T-cell (primary cell): ENCODE measurements at regions not wholly inside any gene's neighbourhood (a gene's known extent, or its start where the extent isn't known, plus 50 kb on each side); places are given as distances from the start of the nearest gene placed in this dataset.

Source experiments
- ATAC-seq, 4 experiments: fragments of 200-7000 bp in 3 of 4; fragments of 150-1000 bp in 1 of 4; cut with Tn5 transposase; replicated peaks in 1 of 4; 1 replicate in 3 of 4; 2 replicates in 1 of 4; pipeline ENCODE4 v1.10.0; 2021; ENCODE audit warnings: moderate library complexity in 3 of 4, mild to moderate bottlenecking in 2 of 4, moderate number of reproducible peaks in 1 of 4
- CTCF ChIA-PET, 2 donors: fragments of 300-600 bp; sonication (Branson Sonifier 250); formaldehyde crosslinking; loops; one replicate each; lab custom pipeline; 2022; ENCODE audit warnings: antibody characterized with exemption in 2 of 2; lab: Charles Lee
- POLR2A ChIA-PET, 2 donors: fragments of 300-600 bp; sonication (Branson Sonifier 250); formaldehyde crosslinking; loops; one replicate each; lab custom pipeline; 2022; ENCODE audit warnings: antibody characterized with exemption in 2 of 2; lab: Charles Lee
- DNase-seq, 35 experiments: peaks; one replicate each; pipeline versions ENCODE4 v3.0.0 to v3.0.0-alpha.2; 2013 to 2023
- H3K27ac ChIP-seq: one replicate; pipeline ENCODE4 v1.5.1; 2013; ENCODE audit warnings: low read length
- H3K27me3 ChIP-seq, 2 experiments: replicated peaks in 1 of 2; 1 replicate in 1 of 2; 2 replicates in 1 of 2; pipeline versions ENCODE4 v1.6.1 to v1.7.0; 2013; ENCODE audit warnings: low read length in 1 of 2, mixed read lengths in 1 of 2; ENCODE audit not compliant: control insufficient read depth in 2 of 2, insufficient read depth in 2 of 2; ENCODE audit errors: extremely low read depth in 1 of 2
- H3K36me3 ChIP-seq, 2 donors: 1 replicate in 1 of 2; 2 replicates in 1 of 2; pipeline versions ENCODE4 v1.6.1 to v1.7.0; 2013; ENCODE audit warnings: low read length in 1 of 2; ENCODE audit not compliant: control insufficient read depth in 2 of 2, insufficient read depth in 1 of 2; ENCODE audit errors: extremely low read depth in 1 of 2
- H3K4me1 ChIP-seq, 2 experiments: 1 replicate in 1 of 2; 2 replicates in 1 of 2; pipeline versions ENCODE4 v1.6.1 to v1.7.0; 2013; ENCODE audit warnings: low read length in 2 of 2, mixed read lengths in 1 of 2; ENCODE audit not compliant: insufficient read depth in 2 of 2, control insufficient read depth in 1 of 2; ENCODE audit errors: extremely low read depth in 1 of 2
- H3K4me3 ChIP-seq, 2 donors: 1 replicate in 1 of 2; 2 replicates in 1 of 2; pipeline versions ENCODE4 v1.5.1 to v1.7.0; 2013; ENCODE audit warnings: mild to moderate bottlenecking in 2 of 2, low read length in 1 of 2, moderate library complexity in 1 of 2; ENCODE audit not compliant: control insufficient read depth in 1 of 2; ENCODE audit errors: extremely low read depth in 1 of 2
- H3K9me3 ChIP-seq: 2 replicates; pipeline ENCODE4 v1.7.0; 2013
- H3K27ac Mint-ChIP-seq, 2 donors: one replicate each; pipeline ENCODE4 v1.8.0; 2020 to 2021; ENCODE audit warnings: mild to moderate bottlenecking in 2 of 2, mixed read lengths in 2 of 2
- H3K27me3 Mint-ChIP-seq, 2 donors: one replicate each; pipeline ENCODE4 v1.8.0; 2021 to 2022; ENCODE audit warnings: mixed read lengths in 2 of 2
- H3K36me3 Mint-ChIP-seq: one replicate; pipeline ENCODE4 v1.8.0; 2021; ENCODE audit warnings: mixed read lengths
- H3K4me1 Mint-ChIP-seq, 3 donors: one replicate each; pipeline ENCODE4 v1.8.0; 2020 to 2022; ENCODE audit warnings: mixed read lengths in 3 of 3, mild to moderate bottlenecking in 1 of 3
- H3K4me3 Mint-ChIP-seq, 3 donors: one replicate each; pipeline ENCODE4 v1.8.0; 2020 to 2022; ENCODE audit warnings: mild to moderate bottlenecking in 3 of 3, mixed read lengths in 3 of 3, moderate library complexity in 3 of 3
- H3K9me3 Mint-ChIP-seq, 3 donors: one replicate each; pipeline ENCODE4 v1.8.0; 2020 to 2022; ENCODE audit warnings: mixed read lengths in 3 of 3
- WGBS: methylation state at CpG from one replicate; pipeline ENCODE4 v1.1.5; 2013; ENCODE audit warnings: missing lambda C conversion rate; ENCODE audit not compliant: insufficient coverage; 5-methylcytosine and 5-hydroxymethylcytosine counted together

GRCh38 chr2:56715683-56716082, 531.9 kb downstream of the CCDC85A start:
- H3K4me3 Mint-ChIP-seq: no peak overlapping the region
- CTCF ChIA-PET: no interaction called here

GRCh38 chr2:56718413-56718812, 534.6 kb downstream of the CCDC85A start:
- Histone ChIP-seq H3K36me3 (no peaks in the 10 kb centered on the region), H3K27ac (no peak overlapping the region), H3K9me3 (no peaks in the 10 kb centered on the region), H3K4me3 (no peak overlapping the region), H3K4me1 (no peaks in the 10 kb centered on the region), H3K27me3 (no peaks in the 10 kb centered on the region)
- ChIA-PET POLR2A (no interaction called here), CTCF (no interaction called here)
- 100% methylated on average over 1 of the region's 4 CpGs for WGBS
- no peaks in the 10 kb centered on the region for H3K27me3 Mint-ChIP-seq
- H3K4me3 Mint-ChIP-seq: no peak overlapping the region
- DNase-seq (no peak), ATAC-seq (no peak)
- no peaks in the 10 kb centered on the region for H3K36me3 Mint-ChIP-seq
- H3K4me1 Mint-ChIP-seq: no peaks in the 10 kb centered on the region
- H3K27ac Mint-ChIP-seq: no peak overlapping the region
- H3K9me3 Mint-ChIP-seq: peaks cover 16 to 40% (median 20%) of the 10 kb centered on the region in 3 donors

More at GRCh38 chr2:56715683-56716082, 531.9 kb downstream of the CCDC85A start:
- no peaks in the 10 kb centered on the region for H3K27me3 Mint-ChIP-seq
- no peak overlapping the region for H3K27ac Mint-ChIP-seq
- Histone ChIP-seq H3K9me3 (no peaks in the 10 kb centered on the region), H3K36me3 (no peaks in the 10 kb centered on the region), H3K4me3 (no peak overlapping the region), H3K4me1 (no peaks in the 10 kb centered on the region), H3K27me3 (no peaks in the 10 kb centered on the region), H3K27ac (no peak overlapping the region)
- no peaks in the 10 kb centered on the region for H3K36me3 Mint-ChIP-seq
- DNase-seq (no peak), ATAC-seq (no peak)
- POLR2A ChIA-PET: no interaction called here
- 41% methylated on average over 3 of the region's 3 CpGs for WGBS
- H3K4me1 Mint-ChIP-seq: no peaks in the 10 kb centered on the region
- peaks cover 9 to 38% (median 17%) of the 10 kb centered on the region in 3 donors for H3K9me3 Mint-ChIP-seq

GRCh38 chr2:56729212-56729611, 545.4 kb downstream of the CCDC85A start:
- H3K27me3 ChIP-seq: no peaks in the 10 kb centered on the region
- H3K9me3 ChIP-seq: no peaks in the 10 kb centered on the region
- DNase-seq: no peak
- H3K4me3 Mint-ChIP-seq: no peak overlapping the region
- WGBS: no CpG with 5 or more reads among the region's 1 CpG
- no peaks in the 10 kb centered on the region for H3K36me3 Mint-ChIP-seq
- H3K4me1 Mint-ChIP-seq: no peaks in the 10 kb centered on the region
- no peak for ATAC-seq
- H3K36me3 ChIP-seq: no peaks in the 10 kb centered on the region
- no peak overlapping the region for H3K27ac ChIP-seq
- POLR2A ChIA-PET: no interaction called here
- no peak overlapping the region for H3K4me3 ChIP-seq
- H3K27me3 Mint-ChIP-seq: no peaks in the 10 kb centered on the region
- H3K27ac Mint-ChIP-seq: no peak overlapping the region
- H3K9me3 Mint-ChIP-seq: peaks cover 14 to 19% (median 15%) of the 10 kb centered on the region in 3 donors
- H3K4me1 ChIP-seq: no peaks in the 10 kb centered on the region
- CTCF ChIA-PET: no interaction called here

- Mint-ChIP-seq H3K4me1 (no peaks in the 10 kb centered on the region), H3K36me3 (no peaks in the 10 kb centered on the region), H3K27ac (no peak overlapping the region), H3K9me3 (peaks cover 16 to 28% (median 18%) of the 10 kb centered on the region in 3 donors), H3K4me3 (no peak overlapping the region), H3K27me3 (no peaks in the 10 kb centered on the region)
- DNase-seq (no peak), ATAC-seq (no peak)
- Histone ChIP-seq H3K27me3 (no peaks in the 10 kb centered on the region), H3K4me1 (no peaks in the 10 kb centered on the region), H3K36me3 (no peaks in the 10 kb centered on the region), H3K9me3 (no peaks in the 10 kb centered on the region), H3K4me3 (no peak overlapping the region), H3K27ac (no peak overlapping the region)
- WGBS: no CpG with 5 or more reads among the region's 2 CpGs
- ChIA-PET POLR2A (no interaction called here), CTCF (no interaction called here)
These were observed 549.2 kb downstream of the CCDC85A start for GRCh38 chr2:56732946-56733345.

GRCh38 chr2:56739413-56739812, 555.6 kb downstream of the CCDC85A start:
- ChIA-PET CTCF (no interaction called here), POLR2A (no interaction called here)
- H3K36me3 Mint-ChIP-seq: no peaks in the 10 kb centered on the region
- H3K27ac Mint-ChIP-seq: no peak overlapping the region
- no peak for DNase-seq
- no CpG with 5 or more reads among the region's 1 CpG for WGBS
- H3K4me3 Mint-ChIP-seq: no peak overlapping the region
- no peaks in the 10 kb centered on the region for H3K4me1 Mint-ChIP-seq
- H3K36me3 ChIP-seq: no peaks in the 10 kb centered on the region
- no peaks in the 10 kb centered on the region for H3K27me3 Mint-ChIP-seq
- no peaks in the 10 kb centered on the region for H3K27me3 ChIP-seq
- H3K27ac ChIP-seq: no peak overlapping the region
- H3K9me3 ChIP-seq: no peaks in the 10 kb centered on the region
- H3K9me3 Mint-ChIP-seq: peaks cover 10 to 15% (median 13%) of the 10 kb centered on the region in 3 donors
- ATAC-seq: no peak
- H3K4me1 ChIP-seq: no peaks in the 10 kb centered on the region
- no peak overlapping the region for H3K4me3 ChIP-seq

- H3K27me3 Mint-ChIP-seq: no peaks in the 10 kb centered on the region
- no peak overlapping the region for H3K27ac Mint-ChIP-seq
- H3K36me3 Mint-ChIP-seq: no peaks in the 10 kb centered on the region
- H3K36me3 ChIP-seq: no peaks in the 10 kb centered on the region
- H3K4me3 Mint-ChIP-seq: no peak overlapping the region
- H3K27me3 ChIP-seq: no peaks in the 10 kb centered on the region
- ChIA-PET POLR2A (no interaction called here), CTCF (no interaction called here)
- H3K27ac ChIP-seq: no peak overlapping the region
- H3K4me1 Mint-ChIP-seq: no peaks in the 10 kb centered on the region
- no CpG with 5 or more reads among the region's 5 CpGs for WGBS
- H3K9me3 Mint-ChIP-seq: peaks cover 4 to 9% (median 6%) of the 10 kb centered on the region in 3 donors
- ATAC-seq: no peak
- no peak overlapping the region for H3K4me3 ChIP-seq
- no peak for DNase-seq
- H3K9me3 ChIP-seq: no peaks in the 10 kb centered on the region
- H3K4me1 ChIP-seq: no peaks in the 10 kb centered on the region
These were observed 557.9 kb downstream of the CCDC85A start for GRCh38 chr2:56741601-56742102.

- POLR2A ChIA-PET: no interaction called here
- Mint-ChIP-seq H3K27ac (no peak overlapping the region), H3K36me3 (no peaks in the 10 kb centered on the region), H3K9me3 (peaks cover 5 to 11% (median 6%) of the 10 kb centered on the region in 3 donors), H3K4me1 (no peaks in the 10 kb centered on the region), H3K4me3 (no peak overlapping the region), H3K27me3 (no peaks in the 10 kb centered on the region)
- Histone ChIP-seq H3K27me3 (no peaks in the 10 kb centered on the region), H3K4me3 (no peak overlapping the region), H3K36me3 (no peaks in the 10 kb centered on the region), H3K4me1 (no peaks in the 10 kb centered on the region), H3K9me3 (no peaks in the 10 kb centered on the region), H3K27ac (no peak overlapping the region)
- CTCF ChIA-PET: no interaction called here
- ATAC-seq: no peak
- 55% methylated on average over 1 of the region's 3 CpGs for WGBS
- no peak for DNase-seq
These were observed 560.0 kb downstream of the CCDC85A start for GRCh38 chr2:56743807-56744206.
